Right lobe of liver (tissue), 6 donors: ENCODE measurements at regions not wholly inside any gene's neighbourhood (a gene's known extent, or its start where the extent isn't known, plus 50 kb on each side); places are given as distances from the start of the nearest gene placed in this dataset.

Experiments
- ATAC-seq, 4 donors: fragments of 200-7000 bp; cut with Tn5 transposase; one replicate each; pipeline ENCODE4 v1.9.1; 2020; ENCODE audit warnings: mild to moderate bottlenecking in 4 of 4, moderate library complexity in 4 of 4
- DNase-seq, 3 donors: peaks; one replicate each; pipeline ENCODE4 v3.0.0-alpha.2; 2020
- H3K27ac ChIP-seq, 3 donors: fragments of 200-600 bp; one replicate each; pipeline ENCODE4 v1.8.0; 2022
- H3K27me3 ChIP-seq, 2 donors: fragments of 200-600 bp; one replicate each; pipeline ENCODE4 v1.8.0; 2022
- H3K36me3 ChIP-seq, 4 donors: fragments of 200-600 bp; sonication (generic) in 1 of 4; one replicate each; pipeline versions ENCODE4 v1.5.1 to v1.8.0; 2017 to 2022; ENCODE audit warnings: control low read depth in 1 of 4
- H3K4me1 ChIP-seq, 4 donors: fragments of 200-600 bp; sonication (generic) in 1 of 4; one replicate each; pipeline versions ENCODE4 v1.5.1 to v1.8.0; 2017 to 2022; ENCODE audit warnings: control low read depth in 1 of 4
- H3K4me3 ChIP-seq, 3 donors: fragments of 200-600 bp; one replicate each; pipeline ENCODE4 v1.8.0; 2022
- H3K9me3 ChIP-seq, 4 donors: fragments of 200-600 bp; sonication (generic) in 1 of 4; one replicate each; pipeline versions ENCODE4 v1.5.1 to v1.8.0; 2017 to 2022; ENCODE audit warnings: control low read depth in 1 of 4
- POLR2A ChIP-seq: fragments of 450-650 bp; IDR thresholded peaks from one replicate; pipeline ENCODE4 v1.6.1; 2017; ENCODE audit warnings: antibody characterized with exemption, mild to moderate bottlenecking
- WGBS: methylation state at CpG from one replicate; pipeline ENCODE4 v1.1.6; 2018; ENCODE audit warnings: low coverage, low lambda C conversion rate; ENCODE audit not compliant: insufficient coverage; ENCODE audit errors: missing lambda C conversion rate; 5-methylcytosine and 5-hydroxymethylcytosine counted together
- intact Hi-C, 2 donors: fragments of 100-400 bp; cut with DNase I; formaldehyde crosslinking; loops; one replicate each; pipeline versions ENCODE4 v1.11.2 to v1.14.1; 2022
- TF ChIP-seq, protein P1 (sequence below), 4 donors: fragments of 200-600 bp in 3 of 4; fragments of 450-650 bp in 1 of 4; IDR thresholded peaks; one replicate each; pipeline versions ENCODE4 v1.5.1 to v1.8.0; 2016 to 2022; ENCODE audit warnings: antibody characterized with exemption in 4 of 4, mild to moderate bottlenecking in 2 of 4
- donor health status: DM: no; HTN: yes; CAD: no.
- donor health status: DM: no; HTN: no; CAD: no.
- donor health status: DM: no; HTN: no; CAD: no.
- donor health status: DM: no; HTN: yes; CAD: no.
- donor health status: DM: no; HTN: yes; CAD: no.

DNA sequence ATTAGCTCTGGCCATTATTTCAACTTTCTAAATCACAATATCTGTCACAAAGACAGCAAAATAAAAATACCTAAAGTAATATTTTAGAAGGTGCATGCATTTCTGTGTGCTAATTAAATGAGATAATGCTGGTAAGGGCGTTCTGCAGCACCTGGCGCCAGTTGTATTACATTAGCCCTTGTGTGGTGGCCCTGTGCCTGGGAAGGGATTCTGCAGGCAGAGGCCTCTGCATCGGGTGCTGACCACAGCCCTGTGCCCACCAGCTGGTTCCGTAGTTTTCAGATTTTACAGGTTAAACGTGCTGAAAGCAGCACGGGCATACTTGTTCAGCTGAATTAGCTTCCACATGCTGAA lies 157.7 kb upstream of the PRKCQ start:
- no peak for ATAC-seq
- Histone ChIP-seq H3K27ac (no peak overlapping the region), H3K27me3 (no peaks in the 10 kb centered on the region), H3K4me3 (no peak overlapping the region), H3K36me3 (no peaks in the 10 kb centered on the region), H3K9me3 (no peaks in the 10 kb centered on the region), H3K4me1 (no peaks in the 10 kb centered on the region)
- no peak for TF ChIP-seq POLR2A
- TF ChIP-seq, protein P1, sequence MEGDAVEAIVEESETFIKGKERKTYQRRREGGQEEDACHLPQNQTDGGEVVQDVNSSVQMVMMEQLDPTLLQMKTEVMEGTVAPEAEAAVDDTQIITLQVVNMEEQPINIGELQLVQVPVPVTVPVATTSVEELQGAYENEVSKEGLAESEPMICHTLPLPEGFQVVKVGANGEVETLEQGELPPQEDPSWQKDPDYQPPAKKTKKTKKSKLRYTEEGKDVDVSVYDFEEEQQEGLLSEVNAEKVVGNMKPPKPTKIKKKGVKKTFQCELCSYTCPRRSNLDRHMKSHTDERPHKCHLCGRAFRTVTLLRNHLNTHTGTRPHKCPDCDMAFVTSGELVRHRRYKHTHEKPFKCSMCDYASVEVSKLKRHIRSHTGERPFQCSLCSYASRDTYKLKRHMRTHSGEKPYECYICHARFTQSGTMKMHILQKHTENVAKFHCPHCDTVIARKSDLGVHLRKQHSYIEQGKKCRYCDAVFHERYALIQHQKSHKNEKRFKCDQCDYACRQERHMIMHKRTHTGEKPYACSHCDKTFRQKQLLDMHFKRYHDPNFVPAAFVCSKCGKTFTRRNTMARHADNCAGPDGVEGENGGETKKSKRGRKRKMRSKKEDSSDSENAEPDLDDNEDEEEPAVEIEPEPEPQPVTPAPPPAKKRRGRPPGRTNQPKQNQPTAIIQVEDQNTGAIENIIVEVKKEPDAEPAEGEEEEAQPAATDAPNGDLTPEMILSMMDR (IDR thresholded peaks at IDR 0.05) = no peak
- DNase-seq = no peak
- 59% methylated on average over 6 of the region's 6 CpGs for WGBS
- intact Hi-C loops = no loop called here

DNA sequence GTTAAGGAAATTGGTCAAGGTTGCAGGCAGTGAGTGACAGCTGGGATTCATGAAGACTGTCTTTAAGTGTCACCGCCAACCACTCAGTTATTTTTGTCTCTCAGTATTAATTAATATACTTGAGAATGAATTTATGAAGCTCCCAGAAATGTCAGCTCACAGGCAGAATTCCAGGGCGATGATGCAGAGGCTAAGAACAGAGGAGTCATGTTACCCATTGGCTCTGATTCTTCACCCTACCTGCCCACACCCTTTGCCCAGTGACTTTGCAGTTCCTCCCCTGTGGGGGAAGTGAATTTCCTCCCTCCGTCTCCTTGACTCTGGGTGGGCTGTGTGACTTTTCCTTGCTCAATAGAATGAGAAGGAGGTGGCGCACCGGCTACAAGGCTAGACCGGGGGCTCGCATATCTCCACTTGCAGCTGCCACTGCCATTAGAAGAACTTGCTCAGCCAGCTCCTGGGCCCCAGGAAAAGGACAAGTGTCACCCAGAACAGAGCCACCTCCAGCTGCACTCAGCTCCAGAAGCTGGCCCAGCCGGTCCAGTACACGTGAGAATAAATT lies 157.1 kb upstream of the PRKCQ start:
- 42% methylated on average over 6 of the region's 9 CpGs for WGBS

DNA sequence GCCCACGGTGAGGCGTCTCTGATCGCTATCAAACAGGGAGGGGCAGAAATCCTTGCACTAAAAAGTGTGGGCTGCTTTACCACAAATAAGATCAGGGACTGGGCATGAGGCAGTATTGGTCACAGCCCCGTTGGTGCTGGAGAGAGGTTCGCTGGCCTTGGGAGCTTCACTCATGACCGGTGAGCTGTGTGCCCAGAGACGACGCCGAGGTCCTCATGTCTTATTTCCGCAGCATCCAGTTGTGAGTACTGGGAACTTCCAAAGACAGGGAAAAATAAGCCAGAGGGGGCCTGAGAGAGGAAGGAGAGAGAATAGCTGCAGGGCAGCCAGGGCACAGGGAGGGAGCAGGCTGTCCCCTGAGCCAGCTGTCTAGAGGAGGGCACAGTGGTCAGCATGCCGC lies 154.2 kb upstream of the PRKCQ start:
- Histone ChIP-seq H3K4me3 (no peak overlapping the region), H3K9me3 (no peaks in the 10 kb centered on the region), H3K27ac (no peak overlapping the region), H3K4me1 (no peaks in the 10 kb centered on the region), H3K27me3 (no peaks in the 10 kb centered on the region), H3K36me3 (no peaks in the 10 kb centered on the region)
- intact Hi-C loops = no loop called here
- no peak for TF ChIP-seq POLR2A
- TF ChIP-seq, protein P1 (IDR thresholded peaks at IDR 0.05) = no peak
- 77% methylated on average over 6 of the region's 11 CpGs for WGBS
- DNase-seq (no peak), ATAC-seq (no peak)

More for the DNA sequence above, 157.1 kb upstream of the PRKCQ start:
- no peak for DNase-seq
- Histone ChIP-seq H3K9me3 (no peaks in the 10 kb centered on the region), H3K27ac (no peak overlapping the region), H3K36me3 (no peaks in the 10 kb centered on the region), H3K4me1 (no peaks in the 10 kb centered on the region), H3K27me3 (no peaks in the 10 kb centered on the region), H3K4me3 (no peak overlapping the region)
- intact Hi-C loops = no loop called here
- ATAC-seq = no peak
- TF ChIP-seq POLR2A = no peak
- TF ChIP-seq, protein P1 (IDR thresholded peaks at IDR 0.05) = no peak

DNA sequence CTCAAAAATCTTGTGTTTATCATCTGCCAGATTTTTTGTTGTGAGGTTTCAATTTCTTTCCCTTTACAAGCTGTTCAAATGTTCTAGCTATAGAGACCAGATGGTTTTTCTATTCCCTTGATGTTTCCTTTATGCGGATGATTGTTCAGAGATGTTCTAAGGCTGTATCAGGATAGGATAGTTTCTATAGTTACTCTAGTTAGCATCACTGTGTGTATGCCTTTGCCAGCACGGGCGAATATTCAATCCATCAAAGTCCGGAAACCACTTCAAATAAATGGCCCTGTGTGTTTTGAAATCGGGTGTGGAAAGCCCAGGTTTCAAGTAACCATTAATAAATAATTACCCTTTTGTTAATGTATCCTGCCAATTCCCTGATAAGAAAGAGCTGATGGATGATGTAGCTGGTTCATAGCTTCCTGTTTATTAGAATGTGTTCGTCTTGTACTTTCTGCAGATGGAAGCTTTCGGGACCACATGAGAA lies 149.8 kb upstream of the PRKCQ start:
- ATAC-seq = peak in 3 of 4 donors; percentile 39 to 54 (median 46)

More for the DNA sequence above, 149.8 kb upstream of the PRKCQ start:
- H3K4me3 ChIP-seq = no peak overlapping the region
- WGBS = 4% methylated on average over 7 of the region's 7 CpGs
- no peak for DNase-seq
- H3K36me3 ChIP-seq = no peaks in the 10 kb centered on the region
- no peaks in the 10 kb centered on the region for H3K4me1 ChIP-seq
- TF ChIP-seq POLR2A = no peak
- TF ChIP-seq, protein P1 (IDR thresholded peaks at IDR 0.05) = no peak
- H3K27ac ChIP-seq = no peak overlapping the region
- H3K27me3 ChIP-seq = no peaks in the 10 kb centered on the region
- H3K9me3 ChIP-seq = no peaks in the 10 kb centered on the region
- intact Hi-C loops = no loop called here
